MV-4-11 (cell line): ENCODE measurements at regions not wholly inside any gene's neighbourhood (a gene's known extent, or its start where the extent isn't known, plus 50 kb on each side); places are given as distances from the start of the nearest gene placed in this dataset.
"Not testable (repeated sequence)": the region's sequence is repeated elsewhere in the genome, so short reads cannot be mapped to it uniquely, and the experiment has no call there.

Experiments
- DNase-seq: peaks from one replicate; lab custom pipeline; 2025; lab: John Stamatoyannopoulos, UW

GRCh38 chr1:219350172-219350931, 176.7 kb downstream of the LYPLAL1 start:
- DNase-seq, result no peak

GRCh38 chr1:219347921-219348391, 174.3 kb downstream of the LYPLAL1 start:
- no peak for DNase-seq

GRCh38 chr1:219347376-219347775, 173.7 kb downstream of the LYPLAL1 start:
- no peak for DNase-seq

DNA sequence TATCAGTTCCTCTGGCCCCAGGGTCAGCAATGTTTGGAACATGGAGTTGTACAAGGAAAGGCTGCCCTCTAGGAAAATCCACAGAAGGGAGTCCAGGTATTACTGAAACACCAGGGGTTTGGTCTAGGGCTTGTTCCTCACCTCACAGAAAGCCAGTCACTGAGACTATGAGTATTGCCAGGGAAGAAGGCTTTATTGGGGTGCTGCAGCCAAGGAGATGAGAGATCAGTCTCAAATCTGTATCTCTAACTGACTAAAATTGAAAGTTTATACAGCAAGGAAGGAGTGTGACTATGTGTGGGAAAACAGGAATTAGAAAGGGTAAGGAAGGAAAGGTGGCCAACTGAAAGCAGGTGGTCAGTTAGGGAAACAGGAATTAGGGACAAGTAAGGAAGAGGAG, 172.3 kb downstream of the LYPLAL1 start:
- DNase-seq, result no peak

- DNase-seq, result no peak
Measured at GRCh38 chr1:219342836-219343235, 169.2 kb downstream of the LYPLAL1 start.

DNA sequence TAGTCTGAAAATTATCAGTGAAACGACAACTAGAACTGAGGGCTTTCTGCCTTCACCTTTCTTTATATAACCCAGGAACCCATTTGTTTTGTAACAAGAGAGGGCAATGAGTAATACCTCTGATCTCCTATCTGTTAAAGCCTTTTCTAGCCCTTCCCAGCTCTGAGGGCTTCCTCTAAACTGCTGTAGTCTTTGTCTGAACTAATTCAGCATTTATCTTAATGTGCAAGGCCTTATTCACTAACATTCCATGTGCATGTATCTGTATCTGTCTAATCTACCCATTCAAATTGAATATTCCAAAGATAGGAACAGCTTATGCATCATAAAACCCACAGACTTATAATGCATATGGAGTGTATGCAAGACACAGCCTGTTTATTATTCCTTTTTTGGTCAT, 167.1 kb downstream of the LYPLAL1 start:
- no peak for DNase-seq

- no peak for DNase-seq
Measured at GRCh38 chr1:219339466-219339865, 165.8 kb downstream of the LYPLAL1 start.

GRCh38 chr1:219337588-219337987, 163.9 kb downstream of the LYPLAL1 start:
- no peak for DNase-seq

GRCh38 chr1:219333626-219334025, 159.9 kb downstream of the LYPLAL1 start:
- no peak for DNase-seq

DNA sequence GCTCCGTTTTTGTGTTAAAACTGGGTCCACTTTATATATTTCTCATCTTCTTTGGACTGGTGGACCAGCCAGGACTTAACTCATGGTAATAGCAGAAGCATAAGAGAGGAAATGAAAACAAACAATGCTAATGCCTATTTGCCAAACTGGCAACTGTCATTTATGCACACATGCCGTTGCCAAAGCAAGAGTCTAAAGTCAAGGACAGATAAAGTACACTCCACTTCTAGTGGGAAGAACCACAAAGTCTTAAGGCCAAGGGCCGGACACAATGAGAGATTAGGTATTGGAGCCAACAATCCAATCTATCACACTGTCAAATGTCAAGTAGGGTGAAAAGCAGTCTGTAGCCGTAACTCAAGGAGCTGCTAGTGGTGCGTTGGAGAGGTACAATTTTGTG, 157.7 kb downstream of the LYPLAL1 start:
- no peak for DNase-seq

DNA sequence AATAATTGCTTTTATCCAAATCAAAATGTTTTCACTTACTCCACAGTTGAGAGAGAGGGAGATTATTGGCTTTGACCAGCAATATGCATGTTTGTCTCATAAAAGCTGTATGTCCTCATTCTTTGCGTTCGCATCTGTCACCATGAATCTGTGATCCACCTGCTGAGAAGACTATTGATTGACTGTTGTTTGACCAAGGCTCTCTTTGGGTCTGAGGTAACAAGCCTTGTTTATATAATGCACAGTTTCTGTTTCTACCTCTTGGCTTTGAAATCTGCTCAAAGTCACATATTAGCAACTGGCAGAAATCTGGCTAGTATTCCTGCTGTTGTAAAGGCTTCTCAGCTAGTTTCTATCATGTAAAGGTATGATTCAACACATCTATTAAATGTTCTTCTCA, 157.0 kb downstream of the LYPLAL1 start:
- no peak for DNase-seq

- DNase-seq, result no peak
Measured at GRCh38 chr1:219330001-219330400, 156.3 kb downstream of the LYPLAL1 start.

DNA sequence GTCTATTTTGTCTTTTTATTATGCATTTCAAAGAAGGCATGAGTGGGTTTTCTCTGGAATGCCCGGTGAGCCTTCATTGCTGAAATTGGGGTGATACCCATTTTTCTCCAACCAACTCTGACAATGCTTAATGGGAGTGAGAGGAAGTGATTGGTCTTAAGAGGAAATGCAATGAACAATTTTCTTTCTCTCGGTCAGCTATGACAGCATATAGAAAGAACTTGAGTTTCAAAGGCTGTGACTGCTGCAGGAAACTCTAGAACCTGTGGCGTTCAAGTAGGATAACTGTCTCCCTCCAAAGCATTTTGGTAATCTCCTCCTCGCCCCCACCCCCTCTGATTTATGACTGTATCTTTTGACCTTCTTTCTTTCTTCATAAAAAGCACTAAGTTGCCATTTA, 155.9 kb downstream of the LYPLAL1 start:
- no peak for DNase-seq

DNA sequence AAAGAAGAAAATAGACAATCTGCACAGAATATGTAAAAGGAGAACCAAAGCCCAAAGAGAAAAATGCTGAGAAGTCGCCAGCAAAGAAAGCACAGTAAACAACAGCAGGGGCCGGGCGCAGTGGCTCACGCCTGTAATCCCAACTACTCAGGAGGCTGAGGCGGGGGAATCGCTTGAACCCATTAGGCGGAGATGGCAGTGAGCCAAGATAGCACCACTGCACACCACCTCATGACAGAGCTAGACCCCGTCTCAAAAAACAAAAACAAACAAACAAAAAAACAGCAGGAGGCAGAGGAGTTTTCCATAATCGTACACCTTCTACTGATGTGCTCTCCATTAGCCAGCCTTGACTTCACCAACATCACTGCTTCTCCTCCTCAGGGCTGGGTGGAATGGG, 153.2 kb downstream of the LYPLAL1 start:
- DNase-seq, result no peak

GRCh38 chr1:219325368-219325742, 151.7 kb downstream of the LYPLAL1 start:
- no peak for DNase-seq

GRCh38 chr1:219324629-219325367, 151.1 kb downstream of the LYPLAL1 start:
- peak; percentile 80 for DNase-seq

GRCh38 chr1:219324171-219324570, 150.5 kb downstream of the LYPLAL1 start:
- no peak for DNase-seq

GRCh38 chr1:219323426-219323825, 149.7 kb downstream of the LYPLAL1 start:
- no peak for DNase-seq

DNA sequence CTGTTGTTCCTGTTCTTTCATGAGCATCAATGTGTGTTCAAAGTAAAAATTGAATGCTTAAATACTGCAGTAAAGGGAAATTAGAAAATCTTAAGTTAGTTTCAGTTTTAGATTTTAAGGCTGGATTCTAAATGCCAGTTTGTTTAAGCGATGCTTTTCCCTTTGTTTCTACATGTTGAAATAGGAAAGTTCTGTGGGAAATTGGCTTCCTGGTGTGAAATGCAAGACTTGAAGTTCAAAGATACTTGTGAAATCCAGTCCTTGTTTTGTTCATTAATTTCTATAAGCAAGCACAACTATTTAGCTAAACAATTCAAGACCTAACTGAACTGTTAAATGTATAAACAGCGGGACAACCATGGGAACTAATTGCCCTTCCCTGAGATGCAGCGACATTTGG, 149.1 kb downstream of the LYPLAL1 start:
- DNase-seq, result no peak

DNA sequence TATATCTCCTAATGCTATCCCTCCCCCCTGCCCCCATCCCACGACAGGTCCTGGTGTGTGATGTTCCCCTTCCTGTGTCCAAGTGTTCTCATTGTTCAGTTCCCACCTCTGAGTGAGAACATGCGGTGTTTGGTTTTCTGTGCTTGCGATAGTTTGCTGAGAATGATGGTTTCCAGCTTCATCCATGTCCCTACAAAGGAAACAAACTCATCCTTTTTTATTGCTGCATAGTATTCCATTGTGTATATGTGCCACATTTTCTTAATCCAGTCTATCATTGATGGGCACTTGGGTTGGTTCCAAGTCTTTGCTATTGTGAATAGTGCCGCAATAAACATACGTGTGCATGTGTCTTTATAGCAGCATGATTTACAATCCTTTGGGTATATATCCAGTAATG, 146.9 kb downstream of the LYPLAL1 start:
- not testable (repeated sequence) for DNase-seq

DNA sequence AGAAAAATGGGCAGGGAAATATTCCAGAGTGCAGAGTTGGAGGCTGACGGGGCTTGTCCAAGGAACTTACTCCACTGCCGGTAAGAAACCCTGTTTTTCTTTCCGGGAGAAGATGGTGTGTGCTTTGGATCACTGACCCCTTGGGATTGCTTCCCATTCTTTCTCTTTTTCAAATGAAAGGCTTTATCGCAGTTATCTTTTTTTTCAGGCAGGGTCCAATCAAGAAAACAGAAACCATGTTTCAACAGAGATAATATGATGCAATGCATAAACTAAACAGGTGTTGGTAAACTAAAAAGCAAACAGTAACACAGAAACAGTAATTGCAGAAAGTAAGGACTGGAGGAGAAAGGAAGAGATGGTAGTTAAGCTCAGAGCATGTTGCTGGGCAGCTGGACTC, 145.1 kb downstream of the LYPLAL1 start:
- no peak for DNase-seq

DNA sequence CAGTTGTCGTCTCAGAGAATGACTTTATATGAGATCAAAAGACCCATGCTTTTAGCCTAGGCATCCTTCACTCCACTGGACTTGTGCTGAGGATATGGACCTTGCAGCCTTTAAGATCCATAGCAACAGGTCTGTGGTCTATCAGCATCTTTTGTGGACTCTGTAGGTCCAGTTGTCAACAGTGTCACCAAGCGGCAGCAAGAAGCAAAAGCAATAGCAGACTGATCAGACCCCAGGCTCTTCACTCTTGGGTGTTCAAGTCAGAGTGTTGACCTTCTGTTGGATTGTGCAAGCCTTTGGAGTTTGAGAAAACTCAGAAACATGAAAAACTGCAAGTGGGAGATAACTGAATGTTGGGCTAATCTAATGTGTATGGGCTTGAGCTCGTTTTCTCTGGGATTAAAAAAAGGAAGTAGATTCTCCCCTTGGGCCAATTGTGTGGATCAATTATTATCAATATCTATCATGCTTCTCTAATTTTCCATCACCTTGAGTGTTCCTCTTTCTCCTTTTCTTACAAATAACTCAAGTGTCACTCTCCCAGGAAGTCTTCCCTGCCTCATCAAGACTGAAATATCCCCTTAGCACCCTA, 144.2 kb downstream of the LYPLAL1 start:
- DNase-seq, result no peak

- DNase-seq, result no peak
Measured at GRCh38 chr1:219316066-219316465, 142.4 kb downstream of the LYPLAL1 start.
